CD4-positive, alpha-beta T cell treated with Interleukin-6 for 4 hours (primary cell): ENCODE measurements at regions not wholly inside any gene's neighbourhood (a gene's known extent, or its start where the extent isn't known, plus 50 kb on each side); places are given as distances from the start of the nearest gene placed in this dataset.
"Not testable (repeated sequence)": the region's sequence is repeated elsewhere in the genome, so short reads cannot be mapped to it uniquely, and the experiment has no call there.

ENCODE experiments used
- DNase-seq: peaks from one replicate; pipeline ENCODE4 v3.0.0-alpha.2; 2020; ENCODE audit warnings: mixed read lengths

DNA sequence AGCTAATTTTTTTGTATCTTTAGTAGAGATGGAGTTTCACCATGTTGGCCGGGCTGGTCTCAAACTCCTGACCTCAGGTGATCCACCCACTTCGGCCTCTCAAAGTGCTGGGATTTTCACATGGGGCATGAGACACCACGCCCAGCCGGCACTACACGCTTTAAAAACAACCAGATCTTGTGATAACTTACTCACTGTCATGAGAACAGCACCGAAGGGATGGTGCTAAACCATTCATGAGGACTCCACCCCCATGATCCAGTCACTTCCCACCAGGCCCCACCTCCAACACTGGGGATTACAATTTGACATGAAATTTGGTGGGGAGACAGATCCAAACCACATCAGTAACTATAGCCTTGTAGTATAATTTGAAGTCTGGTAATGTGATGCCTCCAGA, 67.4 kb upstream of the ZNF169 start:
- DNase-seq: not testable (repeated sequence)

DNA sequence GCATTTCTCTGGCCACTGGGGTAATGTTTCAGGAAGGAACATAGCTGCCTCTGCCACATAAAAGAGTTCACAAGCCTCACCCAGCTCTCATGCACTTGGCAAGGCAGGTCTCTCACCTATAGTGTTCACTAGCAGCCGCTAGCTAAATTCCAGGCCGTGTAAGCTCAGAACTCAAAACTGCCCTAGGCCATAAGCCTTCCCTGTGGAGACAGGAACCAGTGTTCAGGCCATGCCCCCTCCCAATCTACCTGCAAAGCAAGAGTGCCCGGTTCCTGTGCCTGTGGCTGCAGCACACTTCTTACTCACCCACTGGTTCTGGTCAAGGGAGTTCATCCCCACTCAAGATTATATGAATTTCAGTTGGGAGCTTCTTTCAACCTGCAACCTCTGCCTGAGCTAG, 60.7 kb upstream of the ZNF169 start:
- no peak for DNase-seq

DNA sequence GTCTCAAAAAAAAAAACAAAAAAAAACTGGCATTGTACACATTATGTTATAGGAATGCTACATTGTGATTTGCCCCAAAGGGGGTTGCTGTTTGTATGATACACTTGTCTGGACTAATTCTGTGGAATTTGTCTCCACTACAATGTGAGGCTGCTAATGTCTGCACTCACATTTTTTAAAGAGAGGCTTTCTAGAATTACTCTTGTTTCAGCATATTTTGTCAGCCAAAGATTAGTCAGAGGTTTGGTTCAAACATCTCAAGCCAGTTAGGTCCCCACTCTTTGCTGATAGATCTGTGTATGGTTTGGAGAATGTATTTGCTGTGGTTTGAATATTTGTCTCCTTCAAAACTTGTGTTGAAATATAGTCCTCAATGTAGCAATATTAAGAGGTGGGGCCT, 59.3 kb upstream of the ZNF169 start:
- no peak for DNase-seq

DNA sequence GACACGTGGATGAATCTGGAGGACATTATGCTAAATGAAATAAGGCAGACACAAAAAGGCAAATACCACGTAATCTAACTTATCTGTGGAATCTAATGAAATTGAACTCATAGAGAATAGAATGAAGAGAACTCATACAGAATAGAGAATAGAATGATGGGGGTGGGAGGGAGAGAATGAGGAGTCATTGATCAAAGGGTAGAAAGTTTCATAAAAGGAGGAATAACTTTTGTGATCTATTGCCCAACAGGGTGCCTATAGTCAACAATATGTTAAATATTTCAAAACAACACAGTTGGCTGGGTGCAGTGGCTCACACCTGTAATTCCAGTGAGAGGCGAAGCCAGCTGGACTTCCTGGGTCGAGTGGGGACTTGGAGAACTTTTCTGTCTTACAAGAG, 54.9 kb upstream of the ZNF169 start:
- no peak for DNase-seq

DNA sequence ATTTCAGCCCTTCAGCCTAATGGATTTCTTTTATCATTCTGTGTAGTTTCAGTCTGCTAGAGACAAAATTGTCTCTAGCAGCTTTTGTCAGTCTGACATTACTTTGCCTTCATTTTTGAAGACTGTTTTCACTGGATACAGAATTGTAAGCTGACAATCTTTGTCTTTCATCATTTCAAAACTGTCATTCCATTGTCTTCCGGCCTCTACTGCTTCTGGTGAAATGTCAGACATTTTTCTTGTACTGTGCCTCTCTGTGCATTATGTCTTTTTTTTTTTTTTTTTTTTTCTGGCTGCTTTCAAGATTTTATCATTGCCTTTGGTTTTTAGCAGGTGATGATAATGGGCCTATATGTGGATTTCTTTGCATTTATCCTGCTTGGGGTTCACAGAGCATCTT, 51.3 kb upstream of the ZNF169 start:
- DNase-seq: no peak
